Jurkat, Clone E6-1 (cell line): ENCODE measurements at regions not wholly inside any gene's neighbourhood (a gene's known extent, or its start where the extent isn't known, plus 50 kb on each side); places are given as distances from the start of the nearest gene placed in this dataset.

Source experiments
- DNase-seq: peaks from one replicate; pipeline ENCODE4 v3.0.0-alpha.2; 2011; ENCODE audit warnings: low read depth, low spot score
- H3K4me3 ChIP-seq: 2 replicates; pipeline ENCODE4 v1.5.1; 2011; ENCODE audit warnings: mild to moderate bottlenecking, low read length, control low read depth, moderate library complexity

GRCh38 chr12:94791933-94792332 lies 141.6 kb upstream of the TMCC3 start:
- no peak overlapping the region for H3K4me3 ChIP-seq
- no peak for DNase-seq

- H3K4me3 ChIP-seq = no peak overlapping the region
- DNase-seq = no peak
Observed at GRCh38 chr12:94790825-94791224, 140.5 kb upstream of the TMCC3 start.

GRCh38 chr12:94790370-94790769 lies 140.0 kb upstream of the TMCC3 start:
- no peak for DNase-seq
- no peak overlapping the region for H3K4me3 ChIP-seq

- DNase-seq = no peak
- no peak overlapping the region for H3K4me3 ChIP-seq
Observed at GRCh38 chr12:94789510-94790225, 139.3 kb upstream of the TMCC3 start.

- no peak for DNase-seq
- H3K4me3 ChIP-seq = no peak overlapping the region
Observed at GRCh38 chr12:94788298-94788697, 137.9 kb upstream of the TMCC3 start.

GRCh38 chr12:94786906-94787305 lies 136.5 kb upstream of the TMCC3 start:
- H3K4me3 ChIP-seq = no peak overlapping the region
- DNase-seq = no peak

- H3K4me3 ChIP-seq = no peak overlapping the region
- no peak for DNase-seq
Observed at GRCh38 chr12:94783862-94784261, 133.5 kb upstream of the TMCC3 start.

- no peak overlapping the region for H3K4me3 ChIP-seq
- DNase-seq = no peak
Observed at GRCh38 chr12:94783343-94783742, 133.0 kb upstream of the TMCC3 start.

- no peak overlapping the region for H3K4me3 ChIP-seq
- no peak for DNase-seq
Observed at GRCh38 chr12:94781835-94782234, 131.5 kb upstream of the TMCC3 start.

GRCh38 chr12:94779485-94779884 lies 129.1 kb upstream of the TMCC3 start:
- no peak overlapping the region for H3K4me3 ChIP-seq
- peak; percentile 18 for DNase-seq

GRCh38 chr12:94777936-94778335 lies 127.6 kb upstream of the TMCC3 start:
- no peak overlapping the region for H3K4me3 ChIP-seq
- DNase-seq = no peak

- DNase-seq = no peak
- H3K4me3 ChIP-seq = no peak overlapping the region
Observed at GRCh38 chr12:94775710-94776109, 125.4 kb upstream of the TMCC3 start.

GRCh38 chr12:94771741-94772140 lies 121.4 kb upstream of the TMCC3 start:
- DNase-seq = no peak
- H3K4me3 ChIP-seq = no peak overlapping the region

GRCh38 chr12:94771199-94771598 lies 120.8 kb upstream of the TMCC3 start:
- no peak overlapping the region for H3K4me3 ChIP-seq
- no peak for DNase-seq

GRCh38 chr12:94770791-94771190 lies 120.4 kb upstream of the TMCC3 start:
- H3K4me3 ChIP-seq = no peak overlapping the region
- no peak for DNase-seq

GRCh38 chr12:94769776-94770759 lies 119.7 kb upstream of the TMCC3 start:
- no peak for DNase-seq
- no peak overlapping the region for H3K4me3 ChIP-seq

GRCh38 chr12:94769047-94769420 lies 118.7 kb upstream of the TMCC3 start:
- H3K4me3 ChIP-seq = no peak overlapping the region
- no peak for DNase-seq

GRCh38 chr12:94768398-94769046 lies 118.2 kb upstream of the TMCC3 start:
- no peak for DNase-seq
- H3K4me3 ChIP-seq = no peak overlapping the region

- no peak overlapping the region for H3K4me3 ChIP-seq
- no peak for DNase-seq
Observed at GRCh38 chr12:94767956-94768355, 117.6 kb upstream of the TMCC3 start.

GRCh38 chr12:94766397-94766796 lies 116.0 kb upstream of the TMCC3 start:
- DNase-seq = no peak
- H3K4me3 ChIP-seq = no peak overlapping the region
